NK-92 (cell line): ENCODE measurements at regions not wholly inside any gene's neighbourhood (a gene's known extent, or its start where the extent isn't known, plus 50 kb on each side); places are given as distances from the start of the nearest gene placed in this dataset.
"Not testable (repeated sequence)": the region's sequence is repeated elsewhere in the genome, so short reads cannot be mapped to it uniquely, and the experiment has no call there.

Experiments
- DNase-seq: peaks from one replicate; lab custom pipeline; 2025; ENCODE audit not compliant: unreplicated experiment; lab: John Stamatoyannopoulos, UW

GRCh38 chr10:8830876-8831275 is 776.4 kb downstream of the GATA3 start:
- DNase-seq, result no peak

GRCh38 chr10:8835453-8836167 is 781.1 kb downstream of the GATA3 start:
- no peak for DNase-seq

GRCh38 chr10:8840356-8840755 is 785.9 kb downstream of the GATA3 start:
- no peak for DNase-seq

GRCh38 chr10:8844141-8844540 is 789.7 kb downstream of the GATA3 start:
- no peak for DNase-seq

GRCh38 chr10:8852546-8852945 is 798.1 kb downstream of the GATA3 start:
- no peak for DNase-seq

GRCh38 chr10:8853048-8853447 is 798.6 kb downstream of the GATA3 start:
- DNase-seq, result no peak

- not testable (repeated sequence) for DNase-seq
These were observed 814.4 kb downstream of the GATA3 start for GRCh38 chr10:8868924-8869323.

GRCh38 chr10:8873310-8873709 is 818.8 kb downstream of the GATA3 start:
- DNase-seq, result no peak

- DNase-seq, result no peak
These were observed 819.8 kb downstream of the GATA3 start for GRCh38 chr10:8874268-8874667.

- DNase-seq, result no peak
These were observed 820.5 kb downstream of the GATA3 start for GRCh38 chr10:8874972-8875371.

GRCh38 chr10:8876171-8876570 is 821.7 kb downstream of the GATA3 start:
- DNase-seq, result no peak

- no peak for DNase-seq
These were observed 835.0 kb downstream of the GATA3 start for GRCh38 chr10:8889538-8889937.

GRCh38 chr10:8893102-8893501 is 838.6 kb downstream of the GATA3 start:
- no peak for DNase-seq

GRCh38 chr10:8894148-8894547 is 839.7 kb downstream of the GATA3 start:
- DNase-seq, result no peak

- no peak for DNase-seq
These were observed 843.3 kb downstream of the GATA3 start for GRCh38 chr10:8897769-8898168.

GRCh38 chr10:8898745-8899330 is 844.4 kb downstream of the GATA3 start:
- DNase-seq, result no peak

- no peak for DNase-seq
These were observed 848.4 kb downstream of the GATA3 start for GRCh38 chr10:8902926-8903325.

- DNase-seq, result no peak
These were observed 853.5 kb downstream of the GATA3 start for GRCh38 chr10:8908013-8908412.

- no peak for DNase-seq
These were observed 855.8 kb downstream of the GATA3 start for GRCh38 chr10:8910314-8910713.

- DNase-seq, result no peak
These were observed 856.5 kb downstream of the GATA3 start for GRCh38 chr10:8911032-8911431.

GRCh38 chr10:8912108-8912507 is 857.6 kb downstream of the GATA3 start:
- DNase-seq, result no peak

- no peak for DNase-seq
These were observed 859.2 kb downstream of the GATA3 start for GRCh38 chr10:8913720-8914119.

GRCh38 chr10:8919280-8919679 is 864.8 kb downstream of the GATA3 start:
- DNase-seq, result no peak
